ENCODE measurements at regions not wholly inside any gene's neighbourhood (a gene's known extent, or its start where the extent isn't known, plus 50 kb on each side); places are given as distances from the start of the nearest gene placed in this dataset.

DNA sequence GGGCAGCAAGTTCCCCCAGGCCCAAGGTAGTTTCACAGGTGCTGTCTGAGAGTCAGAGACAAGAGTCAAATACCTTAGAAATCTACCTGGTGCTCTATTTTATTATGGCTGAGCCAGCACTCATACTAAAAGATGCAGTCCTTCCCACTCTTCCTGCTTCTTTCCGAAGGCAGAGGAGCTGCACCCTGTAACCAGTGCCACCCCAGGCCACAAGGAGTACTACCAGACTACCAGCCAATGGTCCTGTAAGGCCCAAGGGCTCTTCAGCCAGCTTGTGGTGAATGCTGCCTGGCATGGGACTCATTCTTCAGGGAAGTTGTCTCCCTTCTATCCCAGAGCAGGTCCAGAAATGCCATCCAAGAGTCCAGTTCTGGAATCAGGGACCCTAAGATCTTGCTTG, 203.8 kb upstream of the DUSP10 start:
- no peak for DNase-seq

DNA sequence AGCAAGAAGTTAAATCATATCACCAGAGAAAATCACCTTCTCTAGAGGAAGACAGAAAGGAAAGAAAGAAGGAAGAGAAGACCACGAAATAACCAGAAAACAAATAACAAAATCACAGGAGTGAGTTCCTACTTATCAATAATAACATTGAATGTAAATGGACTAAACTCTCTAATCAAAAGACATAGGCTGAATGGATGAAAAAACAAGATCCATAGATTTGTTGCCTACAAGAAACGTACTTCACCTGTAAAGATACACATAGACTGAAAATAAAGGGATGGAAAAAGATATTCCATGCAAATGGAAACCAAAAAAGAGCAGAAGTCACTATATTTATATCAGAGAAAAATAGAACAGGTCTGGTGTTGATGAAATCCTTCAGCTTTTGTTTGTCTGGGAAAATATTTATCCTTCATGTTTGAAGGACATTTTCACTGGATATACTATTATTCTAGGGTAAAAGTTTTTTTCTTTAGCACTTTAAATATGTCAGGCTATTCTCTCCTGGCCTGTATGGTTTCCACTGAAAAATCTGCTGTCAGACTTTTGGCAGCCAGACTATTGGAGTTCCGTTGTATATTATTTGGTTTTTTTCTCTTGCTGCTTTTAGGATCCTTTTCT, 202.5 kb upstream of the DUSP10 start:
- DNase-seq = no peak

DNA sequence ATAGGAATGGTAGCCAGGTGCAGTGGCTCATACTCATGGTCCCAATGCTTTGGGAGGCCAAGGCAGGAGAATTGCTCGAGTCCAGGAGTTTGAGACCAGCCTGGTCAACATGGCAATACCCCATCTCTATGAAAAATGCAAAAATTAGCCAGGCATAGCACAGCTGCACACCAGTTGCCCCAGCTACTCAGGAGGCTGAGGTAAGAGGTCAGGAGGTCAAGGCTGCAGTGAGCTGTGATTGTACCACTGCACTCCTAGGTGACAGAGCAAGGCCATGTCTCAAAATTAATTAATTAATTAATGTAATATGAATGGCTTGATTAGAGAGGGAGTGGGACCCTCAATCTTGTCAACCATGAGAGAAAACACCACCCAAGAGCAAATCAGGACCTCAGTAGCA, 198.7 kb upstream of the DUSP10 start:
- DNase-seq = no peak

DNA sequence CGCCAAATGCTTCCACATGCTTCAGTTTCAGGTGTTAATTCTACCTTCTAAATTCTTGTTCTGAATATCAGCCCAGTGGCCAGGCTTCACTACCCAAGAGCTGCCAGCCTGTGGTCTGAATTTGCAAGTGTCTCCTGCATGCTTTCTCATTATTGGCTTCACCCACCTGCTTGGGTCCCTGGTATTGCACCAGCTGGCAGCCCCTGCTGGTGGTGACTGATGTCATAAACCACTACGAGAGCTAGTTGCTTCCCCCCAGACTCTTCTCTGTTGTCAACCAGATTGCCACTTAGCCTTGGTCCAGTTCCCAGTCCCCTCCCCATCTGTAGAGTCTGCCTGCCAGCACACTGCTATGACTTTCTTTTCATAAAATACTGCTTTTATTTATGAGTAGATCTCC, 197.7 kb upstream of the DUSP10 start:
- DNase-seq = no peak

DNA sequence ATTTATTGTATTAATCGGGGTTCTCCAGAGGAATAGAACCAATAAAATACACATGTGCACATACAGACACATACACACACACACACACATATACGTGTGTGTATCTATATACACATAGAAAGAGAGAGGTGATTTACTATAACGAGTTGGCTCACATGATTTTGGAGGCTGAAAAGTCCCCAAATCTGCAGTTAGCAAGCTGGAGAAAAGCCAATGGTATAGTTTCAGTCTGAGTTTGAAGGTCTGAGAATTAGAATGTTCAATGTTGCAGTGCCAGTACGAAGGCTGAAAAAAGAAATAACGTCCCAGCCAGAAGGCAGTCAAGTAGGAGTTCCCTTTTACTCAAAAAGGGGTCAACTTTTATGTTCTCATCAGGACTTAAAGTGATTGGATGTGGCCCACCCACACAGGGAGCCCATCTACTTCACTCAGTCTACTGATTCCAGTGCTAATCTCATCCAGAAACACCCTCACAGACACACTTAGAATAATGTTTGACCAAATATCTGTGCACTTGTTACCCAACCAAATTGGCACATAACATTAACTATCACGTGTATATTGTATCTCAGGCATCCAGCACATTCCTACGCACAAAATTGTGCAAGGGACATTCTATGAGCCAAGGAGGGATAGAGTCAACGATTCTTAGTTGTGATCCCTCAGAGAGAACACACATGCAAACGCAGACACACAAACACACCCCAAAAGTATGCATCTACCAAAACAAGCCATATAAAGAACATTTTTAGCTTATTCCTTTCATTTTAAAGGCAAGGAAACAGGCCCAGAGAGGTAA, 195.5 kb upstream of the DUSP10 start:
- no peak for DNase-seq

- no peak for DNase-seq
Observed at GRCh38 chr1:221933814-221934213, 191.9 kb upstream of the DUSP10 start.

DNA sequence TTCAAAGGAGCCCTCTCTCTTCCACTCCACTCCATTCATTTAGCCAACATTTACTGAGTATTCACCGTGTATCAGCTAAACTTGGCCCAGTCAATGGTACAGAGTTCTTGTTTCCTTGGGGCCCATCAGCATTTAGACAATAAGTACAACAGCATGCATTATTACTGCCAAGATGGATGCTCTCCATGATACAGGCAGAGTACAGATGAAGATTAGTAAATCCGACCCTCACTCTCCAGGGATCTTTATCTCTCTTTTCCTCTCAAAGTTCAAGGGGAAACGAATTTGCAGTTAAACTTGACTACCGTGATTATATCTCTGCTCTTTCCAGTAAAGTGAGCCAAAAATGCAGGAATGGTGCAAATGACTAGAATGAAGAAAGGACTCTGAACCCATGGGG, 184.6 kb upstream of the DUSP10 start:
- no peak for DNase-seq

- DNase-seq = no peak
Observed at GRCh38 chr1:221925947-221926346, 184.1 kb upstream of the DUSP10 start.

- DNase-seq = no peak
Observed at GRCh38 chr1:221923929-221924598, 182.2 kb upstream of the DUSP10 start.

GRCh38 chr1:221921936-221922335, 180.0 kb upstream of the DUSP10 start:
- no peak for DNase-seq

DNA sequence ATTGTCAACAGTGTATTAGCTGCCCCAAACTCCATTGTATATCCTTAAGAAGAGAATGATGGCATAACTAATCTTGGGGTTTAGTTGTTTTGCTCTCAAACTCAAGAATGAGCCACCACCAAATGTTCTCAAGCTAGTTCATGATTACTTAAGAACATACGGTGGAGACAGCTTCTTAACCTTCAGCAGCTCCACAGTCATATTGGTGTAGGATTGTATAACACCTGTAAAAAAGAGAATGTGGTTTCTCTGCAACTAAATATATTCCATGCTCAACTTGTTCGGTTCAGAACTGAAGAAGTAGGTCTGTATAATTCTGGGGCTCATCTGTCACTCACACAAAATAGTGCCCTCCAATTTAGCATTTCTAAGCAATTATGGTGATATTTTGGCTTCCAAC, 177.9 kb upstream of the DUSP10 start:
- no peak for DNase-seq

DNA sequence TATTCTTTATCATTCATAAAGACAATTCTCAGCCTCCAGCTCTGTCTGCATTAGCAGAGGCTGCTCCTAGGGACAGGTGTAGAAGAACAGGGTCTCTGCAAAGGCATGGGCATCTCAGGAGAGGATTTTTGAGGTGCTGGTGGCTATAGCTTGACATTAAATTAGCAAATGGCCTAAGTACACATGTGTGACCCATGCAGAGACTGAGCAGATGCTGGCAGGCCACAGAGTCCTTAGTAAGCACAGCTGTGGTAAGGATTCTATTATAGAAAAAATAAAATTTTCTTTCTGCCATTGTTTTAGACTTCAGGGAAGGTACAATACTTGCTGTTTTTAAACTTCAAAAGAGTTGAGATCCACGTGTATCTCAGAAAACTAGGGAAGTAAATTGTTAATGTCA, 177.5 kb upstream of the DUSP10 start:
- no peak for DNase-seq

DNA sequence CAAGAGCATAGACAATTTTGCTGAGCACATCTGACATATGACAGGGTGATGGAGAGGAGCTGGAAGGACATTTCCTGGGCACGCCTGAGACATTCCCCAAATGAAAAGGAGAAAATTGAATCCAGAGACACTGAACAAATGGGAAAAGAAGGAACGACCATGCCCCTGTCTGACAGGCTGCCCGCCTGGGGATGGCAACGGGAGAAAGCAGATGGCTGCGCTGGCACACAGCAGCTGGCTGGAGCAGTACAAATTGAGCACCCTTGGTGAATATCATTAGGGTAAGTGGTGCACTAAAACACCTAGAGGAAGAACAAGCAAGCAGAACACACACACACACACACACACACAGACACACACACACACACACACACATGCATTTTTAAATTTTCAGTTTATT, 174.3 kb upstream of the DUSP10 start:
- DNase-seq = no peak

DNA sequence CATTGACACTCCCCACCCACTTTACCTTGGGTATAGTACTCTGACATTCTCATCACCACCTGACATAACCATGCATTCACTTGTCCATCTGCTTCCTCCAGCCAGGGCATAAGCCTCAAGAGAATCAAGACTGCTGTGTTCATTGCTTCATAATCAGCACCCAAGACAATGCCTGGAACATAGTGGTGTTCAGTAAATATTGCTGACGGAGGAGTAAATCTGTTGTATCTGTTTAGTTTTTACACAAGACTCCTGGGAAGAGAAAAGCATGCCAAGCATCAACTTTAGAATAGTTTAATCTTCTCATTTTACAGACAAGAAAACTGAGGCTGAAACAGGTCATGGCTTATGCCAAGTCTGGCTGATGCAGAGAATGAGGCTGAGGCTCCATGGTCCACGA, 173.9 kb upstream of the DUSP10 start:
- no peak for DNase-seq

- DNase-seq = no peak
Observed at GRCh38 chr1:221913351-221913892, 171.5 kb upstream of the DUSP10 start.

DNA sequence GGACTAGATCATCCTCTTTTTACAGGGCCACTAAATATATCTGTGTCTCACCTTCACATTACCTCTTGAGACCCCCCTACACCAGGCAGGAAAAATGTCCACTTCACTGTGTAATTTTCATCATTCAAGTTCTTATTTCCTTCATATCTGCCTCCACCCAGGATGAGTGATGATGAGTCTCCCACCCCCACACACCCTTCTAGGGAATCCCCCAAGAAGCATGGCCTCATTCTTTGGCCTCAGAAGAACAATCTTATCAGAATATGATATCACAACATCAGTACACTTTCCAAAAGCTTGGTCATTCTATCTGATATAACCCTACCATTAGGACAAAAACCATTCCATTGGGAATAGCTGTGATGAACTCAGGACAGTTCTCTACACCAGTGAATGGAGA, 170.3 kb upstream of the DUSP10 start:
- no peak for DNase-seq

GRCh38 chr1:221911714-221912113, 169.8 kb upstream of the DUSP10 start:
- no peak for DNase-seq

GRCh38 chr1:221910222-221910621, 168.3 kb upstream of the DUSP10 start:
- no peak for DNase-seq

- no peak for DNase-seq
Observed at GRCh38 chr1:221908573-221908972, 166.7 kb upstream of the DUSP10 start.

DNA sequence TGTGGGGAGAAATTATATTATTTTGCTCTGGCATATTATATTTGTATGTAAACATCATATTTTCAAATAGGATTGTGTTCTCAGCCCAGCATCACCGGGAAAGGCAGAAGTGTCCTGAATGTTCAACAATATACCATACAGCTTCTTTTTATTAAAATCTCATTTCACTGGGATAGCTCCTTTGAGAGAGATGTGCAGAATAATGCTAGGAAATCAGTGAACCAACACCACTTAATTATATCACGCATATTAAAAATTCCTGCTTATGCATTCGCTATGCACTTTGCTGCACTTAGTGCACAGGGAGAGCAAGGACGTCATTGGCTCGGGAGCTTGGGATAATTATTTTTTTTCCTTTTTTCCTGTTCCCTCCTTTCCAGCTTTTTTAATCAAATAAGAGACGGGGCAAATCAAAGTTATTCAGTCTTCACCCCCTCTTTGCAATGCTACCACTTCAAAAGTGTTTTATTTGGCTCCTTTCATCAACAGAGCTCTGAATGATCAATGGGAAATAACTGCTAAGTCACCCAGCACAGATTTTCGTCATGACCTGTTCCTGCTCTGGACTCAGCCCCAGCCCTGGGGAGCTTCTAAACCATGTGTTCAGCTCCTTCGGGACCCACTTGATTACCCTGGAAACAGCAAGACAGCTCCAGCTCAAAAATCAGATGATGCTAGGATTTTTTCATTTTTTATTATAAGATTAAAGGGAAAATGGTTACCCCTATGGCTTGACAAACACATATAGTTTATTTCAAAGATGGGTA, 165.5 kb upstream of the DUSP10 start:
- no peak for DNase-seq

- no peak for DNase-seq
Observed at GRCh38 chr1:221905802-221906201, 163.9 kb upstream of the DUSP10 start.

DNA sequence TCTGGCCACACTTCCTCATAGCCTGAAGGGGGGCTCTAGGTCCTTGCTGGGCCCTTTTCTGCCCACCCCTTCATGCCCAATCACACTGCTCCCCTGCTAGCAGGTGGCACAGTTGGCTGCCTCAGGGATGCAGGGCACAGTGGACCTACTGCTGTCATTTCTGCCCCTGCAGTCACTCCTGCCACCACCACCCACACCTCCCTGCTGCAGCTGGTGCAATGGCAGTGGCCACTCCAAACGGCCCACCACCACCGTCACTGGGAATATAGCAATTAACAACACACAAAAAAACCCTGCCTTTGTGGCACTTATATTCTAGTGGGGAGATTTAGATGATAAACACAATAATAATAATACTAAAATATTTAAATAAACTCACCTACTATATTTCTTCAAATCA, 162.4 kb upstream of the DUSP10 start:
- DNase-seq = no peak

DNA sequence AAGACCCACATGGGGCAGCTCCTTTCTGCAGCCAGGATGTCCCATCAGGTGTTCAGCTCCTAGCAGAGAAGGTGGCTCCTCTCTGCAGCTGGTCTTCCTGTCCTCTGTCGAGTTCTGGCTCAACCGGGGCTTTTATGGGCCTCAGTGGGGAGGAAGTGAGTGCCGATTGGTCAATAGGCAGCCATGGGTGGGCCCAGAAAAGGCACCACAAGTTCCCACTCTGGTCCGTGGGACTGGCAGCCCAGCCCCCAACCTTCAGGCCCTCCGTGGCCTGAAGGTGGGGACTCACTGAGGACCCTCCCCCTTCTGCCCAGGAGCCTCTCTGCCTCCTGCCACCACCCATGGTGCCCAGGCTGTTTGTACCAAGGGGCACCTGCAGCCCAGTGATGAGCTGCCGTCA, 161.7 kb upstream of the DUSP10 start:
- no peak for DNase-seq
